ENCODE measurements at regions not wholly inside any gene's neighbourhood (a gene's known extent, or its start where the extent isn't known, plus 50 kb on each side); places are given as distances from the start of the nearest gene placed in this dataset.

DNA sequence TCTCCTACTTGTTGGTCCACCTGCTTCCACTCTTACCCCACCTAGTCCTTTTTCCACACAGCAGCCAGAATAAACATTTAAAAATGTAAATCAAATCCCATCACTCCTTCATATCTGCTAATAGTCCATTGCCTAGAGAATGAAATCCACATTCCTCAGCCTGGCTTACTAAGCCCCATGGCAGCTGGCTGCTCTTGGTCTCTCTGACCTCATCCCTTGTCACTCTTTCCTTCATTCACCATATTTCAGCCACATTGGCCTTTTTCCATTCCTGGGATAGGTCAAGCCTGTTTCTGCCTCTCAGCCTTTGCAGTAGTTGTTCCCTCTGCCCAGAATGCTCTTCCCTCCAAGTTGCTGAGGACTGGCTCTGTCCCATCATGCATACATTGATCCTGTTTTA lies 512.8 kb downstream of the INSC start:
- ChIA-PET POLR2A (ENCODE audit: low non-redundant PET) (no interaction called here), CTCF (no interaction called here)
- peak; percentile 4 for DNase-seq (ENCODE audit: low spot score)
- TF ChIP-seq, protein P1, sequence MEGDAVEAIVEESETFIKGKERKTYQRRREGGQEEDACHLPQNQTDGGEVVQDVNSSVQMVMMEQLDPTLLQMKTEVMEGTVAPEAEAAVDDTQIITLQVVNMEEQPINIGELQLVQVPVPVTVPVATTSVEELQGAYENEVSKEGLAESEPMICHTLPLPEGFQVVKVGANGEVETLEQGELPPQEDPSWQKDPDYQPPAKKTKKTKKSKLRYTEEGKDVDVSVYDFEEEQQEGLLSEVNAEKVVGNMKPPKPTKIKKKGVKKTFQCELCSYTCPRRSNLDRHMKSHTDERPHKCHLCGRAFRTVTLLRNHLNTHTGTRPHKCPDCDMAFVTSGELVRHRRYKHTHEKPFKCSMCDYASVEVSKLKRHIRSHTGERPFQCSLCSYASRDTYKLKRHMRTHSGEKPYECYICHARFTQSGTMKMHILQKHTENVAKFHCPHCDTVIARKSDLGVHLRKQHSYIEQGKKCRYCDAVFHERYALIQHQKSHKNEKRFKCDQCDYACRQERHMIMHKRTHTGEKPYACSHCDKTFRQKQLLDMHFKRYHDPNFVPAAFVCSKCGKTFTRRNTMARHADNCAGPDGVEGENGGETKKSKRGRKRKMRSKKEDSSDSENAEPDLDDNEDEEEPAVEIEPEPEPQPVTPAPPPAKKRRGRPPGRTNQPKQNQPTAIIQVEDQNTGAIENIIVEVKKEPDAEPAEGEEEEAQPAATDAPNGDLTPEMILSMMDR (conservative IDR thresholded peaks at IDR 0.05; ENCODE audit: low read depth): no peak
- no peak overlapping the region for H3K27ac ChIP-seq

DNA sequence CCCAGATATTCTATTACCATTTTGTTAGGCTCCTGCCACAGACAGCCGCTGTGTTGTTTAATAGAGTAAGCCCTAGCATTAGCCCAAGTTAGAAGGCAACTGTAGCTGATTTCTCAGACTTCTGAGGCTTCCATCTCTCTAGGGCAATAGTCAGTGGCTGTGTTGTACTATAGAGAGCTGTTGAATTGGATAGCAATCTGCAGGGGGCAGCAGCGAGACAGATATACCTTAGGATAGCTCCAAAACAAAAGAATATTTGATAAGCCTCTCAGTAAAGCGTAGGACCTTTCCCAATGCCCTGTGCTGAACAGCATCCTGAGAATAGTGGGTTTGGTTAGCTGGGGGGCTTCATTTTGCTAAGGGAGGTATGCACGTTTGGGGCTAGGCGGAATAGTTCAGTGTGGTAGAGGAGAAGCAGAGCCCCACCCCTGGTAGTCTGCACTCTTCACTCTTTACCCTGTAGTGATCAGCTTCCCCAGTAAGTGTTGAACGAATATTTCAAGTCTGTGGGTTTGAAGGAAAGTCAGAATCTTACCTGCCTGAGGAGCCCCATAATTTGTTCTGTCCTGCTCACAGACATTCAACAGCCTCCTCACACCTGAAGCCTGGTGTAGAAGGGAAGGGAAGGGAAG lies 515.1 kb downstream of the INSC start:
- H3K27ac ChIP-seq: no peak overlapping the region
- peak; percentile 7 for DNase-seq (ENCODE audit: low spot score)
- ChIA-PET POLR2A (ENCODE audit: low non-redundant PET) (no interaction called here), CTCF (interaction anchor here (0.6 to 1.7 kb wide), 3 partner anchors 581 to 984 kb away, joined by 3 to 9 read pairs (median 5); no protein-coding TSS in a partner anchor)
- TF ChIP-seq, protein P1 (conservative IDR thresholded peaks at IDR 0.05; ENCODE audit: low read depth): no peak

DNA sequence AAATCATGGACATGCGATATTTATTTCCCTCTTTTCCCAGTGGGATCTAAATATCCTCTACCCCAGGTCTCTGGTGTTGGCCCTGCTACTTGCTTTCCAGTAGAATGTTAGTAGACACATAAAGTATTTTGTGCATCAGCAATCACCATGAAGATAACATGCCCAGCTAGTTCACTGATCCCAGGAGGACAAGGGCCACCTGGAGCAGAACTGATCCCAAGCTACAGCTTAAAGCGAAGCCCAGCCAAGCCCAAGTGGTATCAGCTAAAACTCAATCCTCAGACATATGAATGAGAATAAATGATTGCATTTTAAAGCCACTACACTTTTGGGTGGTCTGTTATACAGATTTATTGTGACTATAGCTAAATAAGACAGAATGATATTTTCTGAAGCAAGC lies 516.2 kb downstream of the INSC start:
- TF ChIP-seq, protein P1 (conservative IDR thresholded peaks at IDR 0.05; ENCODE audit: low read depth): no peak
- ChIA-PET CTCF (interaction anchor here (1.7 kb wide), 1 partner anchor 983 kb away, joined by 9 read pairs; no protein-coding TSS in a partner anchor), POLR2A (ENCODE audit: low non-redundant PET) (no interaction called here)
- no peak overlapping the region for H3K27ac ChIP-seq
- DNase-seq (ENCODE audit: low spot score): no peak

DNA sequence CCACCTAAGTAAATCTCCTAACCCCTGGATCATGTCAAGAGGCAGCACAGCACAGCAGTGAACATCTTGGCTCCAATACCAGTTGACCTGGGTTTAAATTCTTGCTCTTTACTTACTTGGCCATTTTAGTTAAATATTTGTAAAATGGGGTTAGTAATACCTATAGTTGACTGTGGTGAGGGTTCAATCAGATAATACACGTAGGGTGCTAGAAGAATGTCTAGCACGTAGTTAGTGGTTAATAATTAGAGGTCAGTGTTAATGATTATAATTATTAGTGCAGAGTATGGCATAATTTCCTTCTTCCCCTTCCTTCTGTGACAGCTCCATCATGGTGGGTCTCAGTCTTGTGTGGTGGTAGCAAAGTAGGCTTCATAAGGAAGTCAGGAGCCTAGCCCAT lies 520.8 kb downstream of the INSC start:
- TF ChIP-seq, protein P1 (conservative IDR thresholded peaks at IDR 0.05; ENCODE audit: low read depth): no peak
- ChIA-PET POLR2A (ENCODE audit: low non-redundant PET) (no interaction called here), CTCF (interaction anchor here (0.6 to 0.8 kb wide), 2 partner anchors 214 to 1180 kb away, joined by 3 to 7 read pairs; no protein-coding TSS in a partner anchor)
- no peak overlapping the region for H3K27ac ChIP-seq
- DNase-seq (ENCODE audit: low spot score): no peak

DNA sequence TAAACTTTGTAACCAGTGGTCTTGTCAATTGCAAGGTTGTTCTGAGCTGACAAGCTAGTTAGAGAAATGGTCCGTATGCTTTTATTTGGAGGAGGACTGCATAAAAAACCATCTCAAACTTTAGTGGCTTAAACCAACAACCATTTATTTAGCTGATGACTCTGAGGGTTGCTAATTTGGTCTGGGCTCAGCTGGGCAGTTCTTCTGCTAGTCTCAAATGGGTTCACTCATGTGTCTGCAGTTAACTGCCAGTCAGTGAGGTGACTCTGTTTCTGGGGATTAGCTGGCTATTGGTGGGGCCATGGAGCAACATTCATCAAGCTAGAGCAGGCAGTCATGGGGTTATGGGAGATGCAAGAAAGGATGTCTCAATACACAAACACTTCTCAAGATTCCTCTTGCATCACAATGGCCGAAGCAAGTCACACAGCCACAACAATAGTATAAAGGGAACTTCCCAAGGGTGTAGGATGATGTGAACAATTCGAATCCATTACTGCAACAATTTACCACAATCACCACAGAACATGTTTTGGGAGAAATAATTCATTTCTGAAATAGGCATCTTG lies 521.9 kb downstream of the INSC start:
- H3K27ac ChIP-seq: no peak overlapping the region
- DNase-seq (ENCODE audit: low spot score): no peak
- POLR2A ChIA-PET (ENCODE audit: low non-redundant PET): no interaction called here
- CTCF ChIA-PET: interaction anchor here (0.8 to 1.1 kb wide), 2 partner anchors 13 to 213 kb away, joined by 3 read pairs; no protein-coding TSS in a partner anchor
- TF ChIP-seq, protein P1 (conservative IDR thresholded peaks at IDR 0.05; ENCODE audit: low read depth): no peak

DNA sequence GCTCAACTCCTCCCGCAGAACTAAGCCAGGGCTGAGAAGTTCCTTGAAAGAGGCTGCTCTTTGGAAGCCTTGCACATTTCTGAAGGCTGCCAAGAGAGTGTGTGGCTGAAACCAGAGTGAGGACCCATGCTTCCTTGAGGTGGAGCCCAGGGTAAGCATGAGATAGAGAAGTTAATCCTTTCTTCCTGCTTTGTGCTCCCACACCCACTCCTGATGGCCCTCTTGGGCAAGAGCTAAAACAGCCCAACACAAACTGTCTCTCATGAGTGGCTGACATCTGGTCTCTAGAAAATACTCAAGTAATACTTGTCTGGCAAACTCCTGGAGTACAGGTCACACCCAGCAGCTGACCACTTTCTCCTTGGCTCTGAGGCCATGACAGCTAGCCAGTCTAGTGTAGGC lies 523.7 kb downstream of the INSC start:
- no peak overlapping the region for H3K27ac ChIP-seq
- ChIA-PET CTCF (no interaction called here), POLR2A (ENCODE audit: low non-redundant PET) (no interaction called here)
- no peak for DNase-seq (ENCODE audit: low spot score)
- TF ChIP-seq, protein P1 (conservative IDR thresholded peaks at IDR 0.05; ENCODE audit: low read depth): no peak

Data from RWPE1 (cell line).